IMR-90 (cell line): ENCODE measurements at regions not wholly inside any gene's neighbourhood (a gene's known extent, or its start where the extent isn't known, plus 50 kb on each side); places are given as distances from the start of the nearest gene placed in this dataset.

Source experiments
- ATAC-seq: fragments of 200-7000 bp; cut with Tn5 transposase; 2 replicates; pipeline ENCODE4 v1.9.1; 2020; ENCODE audit warnings: low read depth, mild to moderate bottlenecking, moderate library complexity
- BruUV-seq: library from RNA; stranded (reverse); fragments of 400-500 nt; replicated peaks from 2 replicates; lab custom pipeline; 2021; lab: Mats Ljungman, UMichigan
- CTCF ChIA-PET: fragments of 300-600 bp; formaldehyde crosslinking; extraction: SDS; loops from one replicate; lab custom pipeline; 2021; ENCODE audit warnings: antibody characterized with exemption; lab: Yijun Ruan, JAX
- POLR2A ChIA-PET: fragments of 300-600 bp; sonication (Branson Sonifier 250); formaldehyde crosslinking; loops from one replicate; lab custom pipeline; 2022; ENCODE audit warnings: antibody characterized with exemption; ENCODE audit not compliant: unreplicated experiment; lab: Charles Lee
- DNase-seq: peaks from one replicate; pipeline ENCODE4 v3.0.0; 2013
- H2AFZ ChIP-seq: replicated peaks from 2 replicates; pipeline ENCODE3; 2013; ENCODE audit warnings: low read length, mild to moderate bottlenecking; ENCODE audit not compliant: poor library complexity
- H2AK5ac ChIP-seq: 2 replicates; pipeline ENCODE4 v1.6.1; 2013; ENCODE audit warnings: low read depth, low read length, inconsistent platforms
- H2AK9ac ChIP-seq: replicated peaks from 2 replicates; pipeline ENCODE3; 2013; ENCODE audit warnings: mild to moderate bottlenecking, low read depth, low read length, moderate library complexity; ENCODE audit not compliant: poor library complexity
- H2BK120ac ChIP-seq: 2 replicates; pipeline ENCODE4 v1.6.1; 2013; ENCODE audit warnings: low read depth, low read length, inconsistent platforms
- H2BK15ac ChIP-seq: 3 replicates; pipeline ENCODE4 v1.6.1; 2013; ENCODE audit warnings: low read depth, low read length, inconsistent platforms
- H2BK20ac ChIP-seq: 2 replicates; pipeline ENCODE4 v1.6.1; 2013; ENCODE audit warnings: low read depth, mild to moderate bottlenecking, inconsistent platforms, low read length, moderate library complexity
- H2BK5ac ChIP-seq: 2 replicates; pipeline ENCODE4 v1.6.1; 2013; ENCODE audit warnings: mild to moderate bottlenecking, low read depth, low read length, inconsistent platforms; ENCODE audit not compliant: poor library complexity, severe bottlenecking
- H3K14ac ChIP-seq: replicated peaks from 2 replicates; pipeline ENCODE4 v1.6.1; 2013; ENCODE audit warnings: low read depth, low read length, inconsistent platforms
- H3K18ac ChIP-seq: 2 replicates; pipeline ENCODE4 v1.6.1; 2013; ENCODE audit warnings: low read depth, low read length, control low read depth
- H3K23ac ChIP-seq: 2 replicates; pipeline ENCODE4 v1.6.1; 2013; ENCODE audit warnings: low read depth, low read length, inconsistent platforms
- H3K27ac ChIP-seq: 2 replicates; pipeline ENCODE4 v1.5.1; 2013; ENCODE audit warnings: mild to moderate bottlenecking, control low read depth, low read length; ENCODE audit not compliant: insufficient read depth
- H3K27me3 ChIP-seq: 2 replicates; pipeline ENCODE4 v1.6.1; 2013; ENCODE audit warnings: low read length; ENCODE audit not compliant: control insufficient read depth, insufficient read depth
- H3K36me3 ChIP-seq: 2 replicates; pipeline ENCODE4 v1.6.1; 2013; ENCODE audit warnings: low read length, mixed read lengths; ENCODE audit not compliant: control insufficient read depth, insufficient read depth
- H3K4ac ChIP-seq: 2 replicates; pipeline ENCODE4 v1.6.1; 2013; ENCODE audit warnings: low read depth, low read length, inconsistent platforms
- H3K4me1 ChIP-seq: 2 replicates; pipeline ENCODE4 v1.6.1; 2013; ENCODE audit warnings: low read length, mixed read lengths; ENCODE audit not compliant: control insufficient read depth, insufficient read depth
- H3K4me2 ChIP-seq: 2 replicates; pipeline ENCODE4 v1.6.1; 2013; ENCODE audit warnings: low read depth, mild to moderate bottlenecking, control low read depth, low read length, moderate library complexity
- H3K4me3 ChIP-seq: 2 replicates; pipeline ENCODE4 v1.5.1; 2013; ENCODE audit warnings: low read depth, mild to moderate bottlenecking, control low read depth, low read length, moderate library complexity; ENCODE audit not compliant: insufficient read depth
- H3K56ac ChIP-seq: 2 replicates; pipeline ENCODE4 v1.6.1; 2013; ENCODE audit warnings: low read length, inconsistent platforms; ENCODE audit not compliant: insufficient read depth; ENCODE audit errors: extremely low read depth
- H3K79me1 ChIP-seq, 2 experiments: 2 replicates each; pipeline ENCODE4 v1.6.1; 2013; ENCODE audit warnings: low read length in 2 of 2, inconsistent platforms in 1 of 2, low read depth in 1 of 2
- H3K9ac ChIP-seq: 2 replicates; pipeline ENCODE4 v1.6.1; 2013; ENCODE audit warnings: low read depth, low read length, control low read depth
- H3K9me1 ChIP-seq: 2 replicates; pipeline ENCODE4 v1.6.1; 2013; ENCODE audit warnings: low read length, inconsistent platforms; ENCODE audit not compliant: insufficient read depth
- H3K9me3 ChIP-seq: 2 replicates; pipeline ENCODE4 v1.6.1; 2013; ENCODE audit warnings: low read length; ENCODE audit not compliant: control insufficient read depth, insufficient read depth
- H4K20me1 ChIP-seq: 2 replicates; pipeline ENCODE4 v1.6.1; 2013; ENCODE audit warnings: low read length, inconsistent platforms; ENCODE audit not compliant: insufficient read depth
- H4K5ac ChIP-seq: 2 replicates; pipeline ENCODE4 v1.6.1; 2013; ENCODE audit warnings: mild to moderate bottlenecking, low read depth, low read length, control low read depth
- H4K8ac ChIP-seq, 2 experiments: 2 replicates each; pipeline ENCODE4 v1.6.1; 2013; ENCODE audit warnings: low read depth in 2 of 2, low read length in 2 of 2, control low read depth in 1 of 2, inconsistent platforms in 1 of 2
- H4K91ac ChIP-seq: 2 replicates; pipeline ENCODE4 v1.6.1; 2013; ENCODE audit warnings: low read depth, low read length, inconsistent platforms; ENCODE audit not compliant: insufficient read depth
- BHLHE40 ChIP-seq: fragments of 150-350 bp; IDR thresholded peaks from 2 replicates; pipeline ENCODE4 v1.6.1; 2016; ENCODE audit warnings: mild to moderate bottlenecking, low read depth, low read length
- CEBPB ChIP-seq: IDR thresholded peaks from 2 replicates; pipeline ENCODE4 v1.6.1; 2012; ENCODE audit warnings: low read depth, low read length, improper control_type of control experiment
- CHD1 ChIP-seq: IDR thresholded peaks from 2 replicates; pipeline ENCODE4 v1.6.1; 2012; ENCODE audit warnings: low read depth, low read length, improper control_type of control experiment
- CTCF ChIP-seq: conservative IDR thresholded peaks from 2 replicates; pipeline ENCODE4 v1.5.1; 2012; ENCODE audit warnings: mild to moderate bottlenecking, low read depth, low read length, improper control_type of control experiment
- ELK1 ChIP-seq: fragments of 150-350 bp; IDR thresholded peaks from 2 replicates; pipeline ENCODE4 v1.6.1; 2016; ENCODE audit warnings: low read depth, mild to moderate bottlenecking, low read length, moderate library complexity, borderline replicate concordance
- FOS ChIP-seq: fragments of 150-350 bp; IDR thresholded peaks from 2 replicates; pipeline ENCODE4 v1.6.1; 2016; ENCODE audit warnings: low read depth, low read length
- MAFK ChIP-seq: IDR thresholded peaks from 2 replicates; pipeline ENCODE4 v1.6.1; 2012; ENCODE audit warnings: low read depth, low read length, improper control_type of control experiment
- NFE2L2 ChIP-seq: fragments of 150-350 bp; IDR thresholded peaks from 2 replicates; pipeline ENCODE4 v1.6.1; 2016; ENCODE audit warnings: low read depth, mild to moderate bottlenecking, low read length
- RCOR1 ChIP-seq: IDR thresholded peaks from 2 replicates; pipeline ENCODE4 v1.6.1; 2012; ENCODE audit warnings: mild to moderate bottlenecking, low read length, improper control_type of control experiment; ENCODE audit not compliant: insufficient replicate concordance
- RFX5 ChIP-seq: IDR thresholded peaks from 2 replicates; pipeline ENCODE4 v1.8.0; 2012; ENCODE audit warnings: low read depth, mild to moderate bottlenecking, low read length, moderate library complexity
- SMC3 ChIP-seq: fragments of 150-350 bp; IDR thresholded peaks from 2 replicates; pipeline ENCODE4 v1.6.1; 2016; ENCODE audit warnings: low read depth, mild to moderate bottlenecking, antibody characterized with exemption, low read length, moderate library complexity
- USF2 ChIP-seq: fragments of 150-350 bp; IDR thresholded peaks from 2 replicates; pipeline ENCODE4 v1.6.1; 2017; ENCODE audit warnings: mild to moderate bottlenecking, antibody characterized with exemption, low read length, low read depth
- WGBS, 2 experiments: methylation state at CpG; one replicate each; pipeline versions ENCODE4 v1.1.5 to v1.1.7; 2013; ENCODE audit warnings: missing lambda C conversion rate in 2 of 2; ENCODE audit not compliant: insufficient read length in 1 of 2; ENCODE audit errors: extremely low coverage in 2 of 2; 5-methylcytosine and 5-hydroxymethylcytosine counted together
- dilution Hi-C: fragments of 300-500 bp; cut with HindIII; formaldehyde crosslinking; loops from one replicate; pipeline ENCODE4 v1.14.3; 2018; ENCODE audit warnings: low sequenced_read_pairs; ENCODE audit not compliant: unreplicated experiment
- in situ Hi-C: fragments of 300-500 bp; cut with MboI; formaldehyde crosslinking; loops from 3 replicates; pipeline ENCODE4 v1.14.3; 2019; ENCODE audit warnings: low sequenced_read_pairs, inconsistent platforms, mixed read lengths
- intact Hi-C: fragments of 100-400 bp; cut with micrococcal nuclease; formaldehyde crosslinking; loops from 2 replicates; pipeline ENCODE4 v1.10.0; 2022

DNA sequence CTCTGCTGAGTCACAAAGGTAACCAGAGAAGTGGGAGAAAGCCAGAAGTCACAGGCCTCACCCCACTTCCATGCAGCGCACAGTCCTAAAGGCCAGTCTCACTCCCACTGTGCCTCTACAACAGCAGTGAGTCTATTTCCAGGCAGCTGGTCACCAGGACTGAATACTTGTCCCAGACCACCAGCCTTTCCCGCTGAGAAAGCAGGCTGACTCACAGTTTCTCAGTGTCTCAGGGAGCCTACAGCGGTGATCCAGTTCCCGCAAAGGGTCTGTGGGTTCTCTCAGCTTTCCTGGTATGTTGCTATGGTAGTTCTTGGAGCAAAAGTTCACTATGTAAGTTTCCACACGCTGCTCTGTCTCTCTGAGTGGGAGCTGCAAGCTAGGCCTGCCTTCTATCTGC lies 622.5 kb downstream of the RNF144A start:
- no peak overlapping the region for H4K8ac ChIP-seq
- no peak overlapping the region for H4K91ac ChIP-seq
- H2BK20ac ChIP-seq = no peak overlapping the region
- H2BK15ac ChIP-seq = no peak overlapping the region
- no peak overlapping the region for H3K4me2 ChIP-seq
- no peak overlapping the region for H3K18ac ChIP-seq
- no peaks in the 10 kb centered on the region for H3K9me1 ChIP-seq
- H3K79me1 ChIP-seq = no peaks in the 10 kb centered on the region
- H3K4me1 ChIP-seq = no peaks in the 10 kb centered on the region
- no peak overlapping the region for H2AK9ac ChIP-seq
- intact Hi-C loops (no loop called here), in situ Hi-C loops (no loop called here), dilution Hi-C loops (no loop called here)
- no CpG with 5 or more reads among the region's 5 CpGs for WGBS, 2 experiments
- no peaks in the 10 kb centered on the region for H3K9me3 ChIP-seq
- no peak overlapping the region for H2AFZ ChIP-seq
- no peaks in the 10 kb centered on the region for H3K36me3 ChIP-seq
- no peak overlapping the region for H2BK120ac ChIP-seq
- H3K56ac ChIP-seq = no peak overlapping the region
- H3K14ac ChIP-seq = no peak overlapping the region
- H4K20me1 ChIP-seq = no peaks in the 10 kb centered on the region
- no peak for TF ChIP-seq BHLHE40
- no peak for TF ChIP-seq FOS
- no peak for TF ChIP-seq CEBPB
- TF ChIP-seq RFX5 = no peak
- no peak for TF ChIP-seq RCOR1
- TF ChIP-seq CHD1 = no peak
- TF ChIP-seq USF2 = no peak
- TF ChIP-seq NFE2L2 = no peak
- no peak for TF ChIP-seq SMC3
- no peak for TF ChIP-seq MAFK
- no peak for TF ChIP-seq ELK1
- no peak for TF ChIP-seq CTCF
- H4K5ac ChIP-seq = no peak overlapping the region
- H2AK5ac ChIP-seq = no peak overlapping the region
- BruUV-seq = no TSS peak
- no peak for DNase-seq
- ChIA-PET CTCF (no interaction called here), POLR2A (no interaction called here)
- no peak overlapping the region for H3K4ac ChIP-seq
- no peak for ATAC-seq
- no peak overlapping the region for H3K23ac ChIP-seq
- H3K4me3 ChIP-seq = no peak overlapping the region
- no peaks in the 10 kb centered on the region for H3K27me3 ChIP-seq
- H3K27ac ChIP-seq = no peak overlapping the region
- no peak overlapping the region for H2BK5ac ChIP-seq
- H3K9ac ChIP-seq = no peak overlapping the region
